ENCODE measurements at regions not wholly inside any gene's neighbourhood (a gene's known extent, or its start where the extent isn't known, plus 50 kb on each side); places are given as distances from the start of the nearest gene placed in this dataset.

DNA sequence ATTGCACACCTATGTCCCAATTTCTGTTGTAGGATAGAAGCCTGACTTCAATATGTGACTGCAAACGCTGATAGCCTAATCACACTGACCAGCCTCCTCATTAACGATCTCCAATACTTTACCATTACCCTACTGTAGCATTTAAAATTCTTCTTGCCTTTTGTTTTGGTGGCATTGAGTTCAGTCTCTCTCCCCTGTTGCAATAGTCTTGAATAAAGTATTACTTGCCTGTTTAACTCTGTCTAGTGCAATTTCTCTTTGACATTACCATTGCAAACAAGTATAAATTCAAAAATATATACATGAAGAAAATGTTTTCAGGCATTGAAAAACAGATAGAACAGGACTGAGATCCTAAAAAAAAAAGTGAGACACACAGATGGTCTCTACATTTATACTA lies 649.1 kb upstream of the B3GAT1 start (continued):
- TF ChIP-seq KDM5A (IDR thresholded peaks at IDR 0.05; ENCODE audit: low read length), result no peak
